ENCODE measurements at regions not wholly inside any gene's neighbourhood (a gene's known extent, or its start where the extent isn't known, plus 50 kb on each side); places are given as distances from the start of the nearest gene placed in this dataset.

DNA sequence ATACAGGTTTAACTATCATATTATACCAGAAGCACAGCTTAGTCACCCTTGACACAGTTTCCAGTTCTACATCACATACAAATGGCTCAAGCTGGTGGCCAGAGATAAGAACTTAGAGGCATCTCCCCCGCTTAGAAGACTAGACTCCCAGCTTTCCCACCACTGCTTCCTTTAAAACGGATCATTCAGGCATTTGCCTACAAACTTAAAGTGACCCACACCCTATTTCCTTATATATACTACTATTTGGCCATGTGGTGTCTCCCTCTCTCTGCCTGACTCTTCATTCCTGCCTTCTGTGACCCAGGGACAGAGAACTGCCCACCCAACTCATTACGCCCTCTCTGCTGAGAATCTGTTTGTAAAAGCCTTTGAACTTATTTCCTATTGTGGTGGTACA is 781.2 kb upstream of the DIAPH2 start:
- no peak overlapping the region for H3K4me3 Mint-ChIP-seq (ENCODE audit: unreplicated experiment)
- H3K9me3 Mint-ChIP-seq (ENCODE audit: unreplicated experiment), result no peaks in the 10 kb centered on the region
- H3K36me3 Mint-ChIP-seq (ENCODE audit: unreplicated experiment), result no peaks in the 10 kb centered on the region
- TF ChIP-seq, protein P1, sequence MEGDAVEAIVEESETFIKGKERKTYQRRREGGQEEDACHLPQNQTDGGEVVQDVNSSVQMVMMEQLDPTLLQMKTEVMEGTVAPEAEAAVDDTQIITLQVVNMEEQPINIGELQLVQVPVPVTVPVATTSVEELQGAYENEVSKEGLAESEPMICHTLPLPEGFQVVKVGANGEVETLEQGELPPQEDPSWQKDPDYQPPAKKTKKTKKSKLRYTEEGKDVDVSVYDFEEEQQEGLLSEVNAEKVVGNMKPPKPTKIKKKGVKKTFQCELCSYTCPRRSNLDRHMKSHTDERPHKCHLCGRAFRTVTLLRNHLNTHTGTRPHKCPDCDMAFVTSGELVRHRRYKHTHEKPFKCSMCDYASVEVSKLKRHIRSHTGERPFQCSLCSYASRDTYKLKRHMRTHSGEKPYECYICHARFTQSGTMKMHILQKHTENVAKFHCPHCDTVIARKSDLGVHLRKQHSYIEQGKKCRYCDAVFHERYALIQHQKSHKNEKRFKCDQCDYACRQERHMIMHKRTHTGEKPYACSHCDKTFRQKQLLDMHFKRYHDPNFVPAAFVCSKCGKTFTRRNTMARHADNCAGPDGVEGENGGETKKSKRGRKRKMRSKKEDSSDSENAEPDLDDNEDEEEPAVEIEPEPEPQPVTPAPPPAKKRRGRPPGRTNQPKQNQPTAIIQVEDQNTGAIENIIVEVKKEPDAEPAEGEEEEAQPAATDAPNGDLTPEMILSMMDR (IDR thresholded peaks at IDR 0.05; ENCODE audit: partially characterized antibody, unreplicated experiment), result no peak
- DNase-seq, result no peak
- no peak overlapping the region for H3K27ac Mint-ChIP-seq (ENCODE audit: unreplicated experiment)
- no peaks in the 10 kb centered on the region for H3K4me1 Mint-ChIP-seq (ENCODE audit: low read depth, unreplicated experiment)
- peaks cover 1% of the 10 kb centered on the region for H3K27me3 Mint-ChIP-seq (ENCODE audit: unreplicated experiment)

DNA sequence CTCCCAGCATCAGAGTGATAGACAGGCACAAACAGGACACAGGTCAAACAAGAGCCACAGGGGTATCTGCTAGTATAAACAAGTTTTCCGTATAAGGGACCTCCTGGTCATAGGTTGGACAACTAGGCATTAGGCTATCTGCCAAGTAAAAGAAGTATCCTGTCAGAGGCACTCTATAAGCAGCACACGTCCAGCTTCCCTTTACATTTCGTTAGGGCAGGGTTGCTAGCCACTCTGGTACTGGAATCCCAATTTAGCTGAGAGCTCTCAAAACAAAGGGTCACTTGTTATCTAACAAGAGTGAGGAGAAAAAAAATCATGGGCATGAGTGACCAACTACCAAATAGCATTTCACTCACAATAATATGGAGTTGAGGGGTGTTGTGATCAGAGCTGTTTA is 780.7 kb upstream of the DIAPH2 start:
- TF ChIP-seq, protein P1 (IDR thresholded peaks at IDR 0.05; ENCODE audit: partially characterized antibody, unreplicated experiment), result no peak
- no peaks in the 10 kb centered on the region for H3K4me1 Mint-ChIP-seq (ENCODE audit: low read depth, unreplicated experiment)
- no peak overlapping the region for H3K27ac Mint-ChIP-seq (ENCODE audit: unreplicated experiment)
- no peaks in the 10 kb centered on the region for H3K9me3 Mint-ChIP-seq (ENCODE audit: unreplicated experiment)
- peaks cover 1% of the 10 kb centered on the region for H3K27me3 Mint-ChIP-seq (ENCODE audit: unreplicated experiment)
- no peak overlapping the region for H3K4me3 Mint-ChIP-seq (ENCODE audit: unreplicated experiment)
- no peaks in the 10 kb centered on the region for H3K36me3 Mint-ChIP-seq (ENCODE audit: unreplicated experiment)
- no peak for DNase-seq

DNA sequence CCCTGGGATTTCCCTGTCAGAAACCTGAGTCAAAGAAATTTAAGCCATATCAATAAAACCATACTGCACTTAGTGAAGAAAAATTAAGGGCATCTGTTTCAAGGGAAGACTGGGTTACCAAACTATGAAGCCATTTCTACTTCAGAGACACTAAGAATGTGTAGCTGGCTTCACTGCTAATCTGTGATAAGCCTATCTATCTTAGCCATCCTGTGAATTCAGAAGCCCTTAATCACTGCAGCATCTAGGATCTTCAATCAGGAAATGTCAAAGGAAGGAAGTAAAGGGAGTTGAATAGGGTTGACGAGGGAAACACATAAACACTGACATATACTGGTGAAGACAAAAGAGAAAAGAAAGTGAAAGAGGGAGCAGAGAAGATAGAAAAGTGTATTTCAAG is 777.6 kb upstream of the DIAPH2 start:
- TF ChIP-seq, protein P1 (IDR thresholded peaks at IDR 0.05; ENCODE audit: partially characterized antibody, unreplicated experiment), result no peak
- no peak overlapping the region for H3K4me3 Mint-ChIP-seq (ENCODE audit: unreplicated experiment)

DNA sequence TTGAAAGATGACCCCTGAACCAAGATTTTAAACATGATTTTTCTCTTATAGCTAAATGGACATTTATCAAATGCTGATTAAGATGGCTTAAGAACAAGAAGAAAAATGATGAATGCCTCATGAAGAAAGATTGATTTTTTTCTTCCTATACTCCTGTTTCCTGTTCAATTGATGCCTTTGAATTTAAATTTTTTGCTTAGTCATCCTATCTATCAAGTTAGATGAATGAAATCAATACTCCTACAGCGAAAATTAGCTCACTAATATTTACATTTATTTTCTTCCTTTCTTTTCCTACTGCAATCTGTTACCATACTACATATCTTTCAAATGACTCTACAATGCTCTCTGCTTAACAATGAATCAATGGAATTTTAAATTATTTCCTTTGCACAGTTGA is 773.6 kb upstream of the DIAPH2 start:
- Mint-ChIP-seq H3K9me3 (ENCODE audit: unreplicated experiment) (no peaks in the 10 kb centered on the region), H3K27ac (ENCODE audit: unreplicated experiment) (no peak overlapping the region), H3K4me1 (ENCODE audit: low read depth, unreplicated experiment) (no peaks in the 10 kb centered on the region), H3K27me3 (ENCODE audit: unreplicated experiment) (no peaks in the 10 kb centered on the region), H3K4me3 (ENCODE audit: unreplicated experiment) (no peak overlapping the region), H3K36me3 (ENCODE audit: unreplicated experiment) (no peaks in the 10 kb centered on the region)
- TF ChIP-seq, protein P1 (IDR thresholded peaks at IDR 0.05; ENCODE audit: partially characterized antibody, unreplicated experiment), result no peak
- no peak for DNase-seq

More for the DNA sequence above, 777.6 kb upstream of the DIAPH2 start:
- H3K4me1 Mint-ChIP-seq (ENCODE audit: low read depth, unreplicated experiment), result no peaks in the 10 kb centered on the region
- H3K27me3 Mint-ChIP-seq (ENCODE audit: unreplicated experiment), result no peaks in the 10 kb centered on the region
- no peaks in the 10 kb centered on the region for H3K9me3 Mint-ChIP-seq (ENCODE audit: unreplicated experiment)
- no peak overlapping the region for H3K27ac Mint-ChIP-seq (ENCODE audit: unreplicated experiment)
- no peaks in the 10 kb centered on the region for H3K36me3 Mint-ChIP-seq (ENCODE audit: unreplicated experiment)
- no peak for DNase-seq

DNA sequence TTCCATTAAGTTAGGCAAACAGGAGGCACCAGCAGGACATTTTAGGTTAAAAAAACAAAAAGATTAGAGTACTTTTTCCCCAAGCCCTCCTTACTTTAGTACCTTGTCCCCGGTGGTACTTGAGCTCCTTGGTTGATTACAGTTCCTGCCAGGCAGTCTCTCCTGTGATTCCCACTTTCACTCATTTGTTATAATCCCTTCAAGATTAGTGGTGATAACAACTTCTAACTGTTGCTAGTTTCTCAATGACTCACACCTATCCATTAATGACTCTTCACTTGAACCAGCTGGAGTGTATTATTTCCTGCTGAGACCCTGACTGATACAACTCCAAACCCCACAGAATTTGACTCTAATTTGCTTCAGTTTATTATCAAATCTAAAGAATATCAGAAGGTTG is 765.0 kb upstream of the DIAPH2 start:
- no peaks in the 10 kb centered on the region for H3K27me3 Mint-ChIP-seq (ENCODE audit: unreplicated experiment)
- TF ChIP-seq, protein P1 (IDR thresholded peaks at IDR 0.05; ENCODE audit: partially characterized antibody, unreplicated experiment), result no peak
- no peak for DNase-seq
- H3K36me3 Mint-ChIP-seq (ENCODE audit: unreplicated experiment), result no peaks in the 10 kb centered on the region
- no peak overlapping the region for H3K4me3 Mint-ChIP-seq (ENCODE audit: unreplicated experiment)
- H3K9me3 Mint-ChIP-seq (ENCODE audit: unreplicated experiment), result no peaks in the 10 kb centered on the region
- no peak overlapping the region for H3K27ac Mint-ChIP-seq (ENCODE audit: unreplicated experiment)
- no peaks in the 10 kb centered on the region for H3K4me1 Mint-ChIP-seq (ENCODE audit: low read depth, unreplicated experiment)

Measured in glutamatergic neuron (in vitro differentiated cells).